Nephron progenitor cell (in vitro differentiated cells): ENCODE measurements at regions not wholly inside any gene's neighbourhood (a gene's known extent, or its start where the extent isn't known, plus 50 kb on each side); places are given as distances from the start of the nearest gene placed in this dataset.
"Not testable (repeated sequence)": the region's sequence is repeated elsewhere in the genome, so short reads cannot be mapped to it uniquely, and the experiment has no call there.

Source experiments
- DNase-seq: peaks from one replicate; pipeline ENCODE4 v3.0.0; 2021
- H3K27ac Mint-ChIP-seq: 2 replicates; pipeline ENCODE4 v1.8.0; 2021; ENCODE audit warnings: mild to moderate bottlenecking, moderate library complexity, mixed read lengths
- H3K27me3 Mint-ChIP-seq: 2 replicates; pipeline ENCODE4 v1.8.0; 2021; ENCODE audit warnings: mild to moderate bottlenecking, low read depth, mixed read lengths; ENCODE audit not compliant: poor library complexity
- H3K36me3 Mint-ChIP-seq: 2 replicates; pipeline ENCODE4 v1.8.0; 2021; ENCODE audit warnings: low read depth, mixed read lengths
- H3K4me1 Mint-ChIP-seq: 2 replicates; pipeline ENCODE4 v1.8.0; 2021; ENCODE audit warnings: mixed read lengths
- H3K4me3 Mint-ChIP-seq: 2 replicates; pipeline ENCODE4 v1.8.0; 2021; ENCODE audit warnings: mild to moderate bottlenecking, moderate library complexity, mixed read lengths
- H3K9me3 Mint-ChIP-seq: 2 replicates; pipeline ENCODE4 v1.8.0; 2021; ENCODE audit warnings: mild to moderate bottlenecking, moderate library complexity, mixed read lengths
- CTCF ChIP-seq: fragments of 200-600 bp; sonication (generic); IDR thresholded peaks from 2 replicates; pipeline ENCODE4 v1.5.0; 2021; ENCODE audit warnings: antibody characterized with exemption

GRCh38 chr4:181127171-181127570, 1116.0 kb upstream of the TENM3 start:
- DNase-seq: no peak

GRCh38 chr4:181130317-181130716, 1112.9 kb upstream of the TENM3 start:
- DNase-seq, H3K4me1 Mint-ChIP-seq, H3K27ac Mint-ChIP-seq, H3K27me3 Mint-ChIP-seq, H3K4me3 Mint-ChIP-seq: not testable (repeated sequence)
- Mint-ChIP-seq H3K9me3 (peaks cover 57% of the 10 kb centered on the region), H3K36me3 (peaks cover 35% of the 10 kb centered on the region)

More at GRCh38 chr4:181127171-181127570, 1116.0 kb upstream of the TENM3 start:
- H3K36me3 Mint-ChIP-seq: peaks cover 35% of the 10 kb centered on the region
- no peak for TF ChIP-seq CTCF
- peaks cover 47% of the 10 kb centered on the region for H3K9me3 Mint-ChIP-seq
- no peak overlapping the region for H3K4me3 Mint-ChIP-seq
- peaks cover 5% of the 10 kb centered on the region for H3K4me1 Mint-ChIP-seq
- no peaks in the 10 kb centered on the region for H3K27me3 Mint-ChIP-seq
- no peak overlapping the region for H3K27ac Mint-ChIP-seq

GRCh38 chr4:181137351-181137750, 1105.9 kb upstream of the TENM3 start:
- Mint-ChIP-seq H3K4me1 (peaks cover 40% of the 10 kb centered on the region), H3K4me3 (no peak overlapping the region), H3K27ac (no peak overlapping the region), H3K36me3 (no peaks in the 10 kb centered on the region), H3K27me3 (no peaks in the 10 kb centered on the region), H3K9me3 (peaks cover 18% of the 10 kb centered on the region)
- DNase-seq: no peak
- TF ChIP-seq CTCF: no peak

GRCh38 chr4:181138116-181138515, 1105.1 kb upstream of the TENM3 start:
- peaks cover 10% of the 10 kb centered on the region for H3K9me3 Mint-ChIP-seq
- H3K27me3 Mint-ChIP-seq: no peaks in the 10 kb centered on the region
- no peak overlapping the region for H3K27ac Mint-ChIP-seq
- TF ChIP-seq CTCF: no peak
- H3K36me3 Mint-ChIP-seq: no peaks in the 10 kb centered on the region
- DNase-seq: no peak
- H3K4me3 Mint-ChIP-seq: no peak overlapping the region
- H3K4me1 Mint-ChIP-seq: peaks cover 44% of the 10 kb centered on the region

- Mint-ChIP-seq H3K4me1 (peaks cover 62% of the 10 kb centered on the region), H3K36me3 (no peaks in the 10 kb centered on the region), H3K9me3 (peaks cover 9% of the 10 kb centered on the region), H3K27me3 (no peaks in the 10 kb centered on the region), H3K27ac (no peak overlapping the region), H3K4me3 (no peak overlapping the region)
- no peak for DNase-seq
- TF ChIP-seq CTCF: no peak
Measured at GRCh38 chr4:181140037-181140603, 1103.1 kb upstream of the TENM3 start.

GRCh38 chr4:181143250-181143854, 1099.8 kb upstream of the TENM3 start:
- Mint-ChIP-seq H3K4me3 (no peak overlapping the region), H3K4me1 (peaks cover 62% of the 10 kb centered on the region), H3K27ac (no peak overlapping the region), H3K36me3 (no peaks in the 10 kb centered on the region), H3K27me3 (no peaks in the 10 kb centered on the region), H3K9me3 (peaks cover 9% of the 10 kb centered on the region)
- peak; percentile 95 for TF ChIP-seq CTCF
- DNase-seq: peak; percentile 86
